Uterus (tissue), 2 donors: ENCODE measurements at regions not wholly inside any gene's neighbourhood (a gene's known extent, or its start where the extent isn't known, plus 50 kb on each side); places are given as distances from the start of the nearest gene placed in this dataset.

Experiments used
- POLR2A ChIP-seq, 2 donors: fragments of 450-650 bp; IDR thresholded peaks; one replicate each; pipeline ENCODE4 v1.6.1; 2016; ENCODE audit warnings: antibody characterized with exemption in 2 of 2, mild to moderate bottlenecking in 1 of 2, moderate library complexity in 1 of 2
- TF ChIP-seq, protein P1 (sequence below), 4 experiments: fragments of 200-600 bp in 2 of 4; fragments of 450-650 bp in 2 of 4; sonication (generic) in 2 of 4; IDR thresholded peaks; one replicate each; pipeline ENCODE4 v1.5.1; 2016 to 2019; ENCODE audit warnings: antibody characterized with exemption in 4 of 4, mild to moderate bottlenecking in 2 of 4, moderate library complexity in 1 of 4

DNA sequence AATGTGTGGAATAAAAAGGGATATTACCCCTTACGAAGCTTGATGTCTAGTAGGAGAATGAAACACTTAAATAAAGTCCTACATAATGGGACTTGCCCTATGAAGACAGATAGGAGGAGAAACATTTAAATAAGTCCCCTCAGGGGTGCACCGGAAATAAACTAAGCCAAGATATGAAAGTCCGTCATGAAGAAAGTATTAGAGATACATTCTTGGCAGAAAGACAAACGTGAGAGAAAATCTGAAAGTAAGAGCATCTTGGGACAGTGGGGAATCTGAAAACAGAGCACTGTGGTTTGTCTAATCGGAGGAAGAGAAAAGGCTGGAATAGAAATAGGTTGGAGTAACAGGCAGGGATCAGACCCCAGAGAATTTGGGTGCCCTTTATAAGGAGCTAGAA lies 516.9 kb upstream of the DSEL start:
- TF ChIP-seq, protein P1, sequence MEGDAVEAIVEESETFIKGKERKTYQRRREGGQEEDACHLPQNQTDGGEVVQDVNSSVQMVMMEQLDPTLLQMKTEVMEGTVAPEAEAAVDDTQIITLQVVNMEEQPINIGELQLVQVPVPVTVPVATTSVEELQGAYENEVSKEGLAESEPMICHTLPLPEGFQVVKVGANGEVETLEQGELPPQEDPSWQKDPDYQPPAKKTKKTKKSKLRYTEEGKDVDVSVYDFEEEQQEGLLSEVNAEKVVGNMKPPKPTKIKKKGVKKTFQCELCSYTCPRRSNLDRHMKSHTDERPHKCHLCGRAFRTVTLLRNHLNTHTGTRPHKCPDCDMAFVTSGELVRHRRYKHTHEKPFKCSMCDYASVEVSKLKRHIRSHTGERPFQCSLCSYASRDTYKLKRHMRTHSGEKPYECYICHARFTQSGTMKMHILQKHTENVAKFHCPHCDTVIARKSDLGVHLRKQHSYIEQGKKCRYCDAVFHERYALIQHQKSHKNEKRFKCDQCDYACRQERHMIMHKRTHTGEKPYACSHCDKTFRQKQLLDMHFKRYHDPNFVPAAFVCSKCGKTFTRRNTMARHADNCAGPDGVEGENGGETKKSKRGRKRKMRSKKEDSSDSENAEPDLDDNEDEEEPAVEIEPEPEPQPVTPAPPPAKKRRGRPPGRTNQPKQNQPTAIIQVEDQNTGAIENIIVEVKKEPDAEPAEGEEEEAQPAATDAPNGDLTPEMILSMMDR (IDR thresholded peaks at IDR 0.05) = no peak
- no peak for TF ChIP-seq POLR2A (IDR thresholded peaks at IDR 0.05)
